OCI-LY7 (cell line): ENCODE measurements at regions not wholly inside any gene's neighbourhood (a gene's known extent, or its start where the extent isn't known, plus 50 kb on each side); places are given as distances from the start of the nearest gene placed in this dataset.

ENCODE experiments used
- BruUV-seq: library from RNA; stranded (reverse); fragments of 400-500 nt; replicated peaks from 2 replicates; lab custom pipeline; 2021; lab: Mats Ljungman, UMichigan
- CTCF ChIA-PET: fragments of 300-600 bp; sonication (Branson Sonifier 250); formaldehyde crosslinking; loops from one replicate; lab custom pipeline; 2022; ENCODE audit warnings: antibody characterized with exemption; ENCODE audit not compliant: unreplicated experiment; lab: Charles Lee
- POLR2A ChIA-PET: fragments of 300-600 bp; sonication (Branson Sonifier 250); formaldehyde crosslinking; loops from one replicate; lab custom pipeline; 2022; ENCODE audit warnings: antibody characterized with exemption; lab: Charles Lee
- DNase-seq: peaks from one replicate; pipeline ENCODE4 v3.0.0-alpha.2; 2015; ENCODE audit warnings: low spot score
- H2AFZ ChIP-seq: fragments of 200-600 bp; sonication (generic), shearing (Covaris generic); 2 replicates; pipeline ENCODE4 v1.6.1; 2014; ENCODE audit warnings: mild to moderate bottlenecking, antibody characterized with exemption, low read length, moderate library complexity
- H3K27ac ChIP-seq: fragments of 200-600 bp; sonication (generic); 2 replicates; pipeline ENCODE4 v1.5.1; 2014; ENCODE audit warnings: mixed run types, low read depth, mild to moderate bottlenecking, moderate library complexity, low read length, inconsistent platforms; ENCODE audit not compliant: poor library complexity, severe bottlenecking
- H3K36me3 ChIP-seq: fragments of 200-600 bp; sonication (generic); 2 replicates; pipeline ENCODE4 v1.6.1; 2014; ENCODE audit warnings: mild to moderate bottlenecking, antibody characterized with exemption, low read length, moderate library complexity, mixed read lengths; ENCODE audit not compliant: insufficient read depth
- H3K4me1 ChIP-seq: fragments of 200-600 bp; sonication (generic); 2 replicates; pipeline ENCODE4 v1.5.1; 2014; ENCODE audit warnings: mild to moderate bottlenecking, low read length; ENCODE audit not compliant: insufficient read depth, poor library complexity, severe bottlenecking
- H3K4me2 ChIP-seq: fragments of 200-600 bp; sonication (generic); 2 replicates; pipeline ENCODE4 v1.6.1; 2014; ENCODE audit warnings: mild to moderate bottlenecking, low read length
- H3K4me3 ChIP-seq: fragments of 200-600 bp; sonication (generic); 2 replicates; pipeline ENCODE4 v1.5.1; 2014; ENCODE audit warnings: mild to moderate bottlenecking, low read depth, low read length; ENCODE audit not compliant: poor library complexity, severe bottlenecking
- H3K79me2 ChIP-seq: fragments of 200-600 bp; sonication (generic); 2 replicates; pipeline ENCODE4 v1.6.1; 2016; ENCODE audit warnings: low read depth, mild to moderate bottlenecking, low read length, moderate library complexity, mixed read lengths; ENCODE audit not compliant: insufficient read depth
- H3K9me2 ChIP-seq: fragments of 200-600 bp; sonication (generic); 2 replicates; pipeline ENCODE4 v1.6.1; 2016; ENCODE audit warnings: mild to moderate bottlenecking, low read length, mixed read lengths; ENCODE audit not compliant: insufficient read depth
- H3K9me3 ChIP-seq: fragments of 200-600 bp; sonication (generic); 2 replicates; pipeline ENCODE4 v1.6.1; 2014; ENCODE audit warnings: mild to moderate bottlenecking, mixed run types, low read length, mixed read lengths
- H4K20me1 ChIP-seq: fragments of 200-600 bp; sonication (generic); 2 replicates; pipeline ENCODE4 v1.6.1; 2014; ENCODE audit warnings: mild to moderate bottlenecking, antibody characterized with exemption, low read length, moderate library complexity, mixed read lengths; ENCODE audit not compliant: insufficient read depth
- EZH2phosphoT487 ChIP-seq: fragments of 200-600 bp; sonication (generic); IDR thresholded peaks from 2 replicates; pipeline ENCODE4 v1.6.1; 2018; ENCODE audit warnings: low read depth, borderline replicate concordance, mild to moderate bottlenecking, mixed run types, antibody characterized with exemption, low read length, moderate library complexity, mixed read lengths
- intact Hi-C: fragments of 100-400 bp; cut with micrococcal nuclease; formaldehyde crosslinking; loops from one replicate; pipeline ENCODE4 v1.10.0; 2022; ENCODE audit not compliant: unreplicated experiment
- TF ChIP-seq, protein P1 (sequence below): fragments of 200-600 bp; sonication (generic); conservative IDR thresholded peaks from 2 replicates; pipeline ENCODE4 v1.5.1; 2014; ENCODE audit warnings: mild to moderate bottlenecking, antibody characterized with exemption, low read length, moderate library complexity, mixed read lengths

DNA sequence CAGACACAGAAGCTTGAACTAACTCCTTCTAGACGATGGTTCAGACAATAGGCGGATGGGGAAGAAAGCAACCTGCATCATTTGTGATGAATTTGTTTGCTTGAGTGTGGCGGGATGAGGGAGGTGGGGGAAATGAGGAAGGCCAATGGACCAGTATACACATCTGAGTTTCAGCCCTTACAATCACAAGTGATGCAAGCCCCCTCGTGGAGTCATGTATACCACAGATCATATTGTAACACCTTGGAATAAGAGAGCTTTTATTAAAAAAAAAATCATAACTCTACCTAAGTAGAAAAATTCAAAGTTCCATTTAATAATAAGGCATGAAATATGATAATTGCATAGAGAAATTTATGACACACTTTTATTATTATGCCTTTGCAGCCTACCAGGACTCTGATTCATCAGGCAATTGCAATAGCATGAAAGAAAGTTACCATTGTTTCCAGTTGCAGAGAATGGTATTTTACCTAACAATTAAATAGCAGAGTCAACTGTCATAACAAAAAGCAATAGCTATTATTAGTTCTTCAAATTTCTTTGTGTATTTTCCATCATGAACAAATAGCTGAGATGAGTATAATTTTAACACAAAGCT is 230.2 kb upstream of the AKR1E2 start:
- ChIA-PET POLR2A (interaction anchor here (0.5 kb wide), 1 partner anchor 87 kb away, joined by 3 read pairs; no protein-coding TSS in a partner anchor), CTCF (no interaction called here)
- Histone ChIP-seq H3K36me3 (no peaks in the 10 kb centered on the region), H3K4me2 (no peak overlapping the region), H3K4me3 (no peak overlapping the region), H3K4me1 (no peaks in the 10 kb centered on the region), H3K9me2 (no peaks in the 10 kb centered on the region), H3K27ac (no peak overlapping the region), H3K79me2 (no peaks in the 10 kb centered on the region), H4K20me1 (no peaks in the 10 kb centered on the region), H3K9me3 (no peaks in the 10 kb centered on the region), H2AFZ (no peak overlapping the region)
- no peak for DNase-seq
- no peak for TF ChIP-seq EZH2phosphoT487
- TF ChIP-seq, protein P1, sequence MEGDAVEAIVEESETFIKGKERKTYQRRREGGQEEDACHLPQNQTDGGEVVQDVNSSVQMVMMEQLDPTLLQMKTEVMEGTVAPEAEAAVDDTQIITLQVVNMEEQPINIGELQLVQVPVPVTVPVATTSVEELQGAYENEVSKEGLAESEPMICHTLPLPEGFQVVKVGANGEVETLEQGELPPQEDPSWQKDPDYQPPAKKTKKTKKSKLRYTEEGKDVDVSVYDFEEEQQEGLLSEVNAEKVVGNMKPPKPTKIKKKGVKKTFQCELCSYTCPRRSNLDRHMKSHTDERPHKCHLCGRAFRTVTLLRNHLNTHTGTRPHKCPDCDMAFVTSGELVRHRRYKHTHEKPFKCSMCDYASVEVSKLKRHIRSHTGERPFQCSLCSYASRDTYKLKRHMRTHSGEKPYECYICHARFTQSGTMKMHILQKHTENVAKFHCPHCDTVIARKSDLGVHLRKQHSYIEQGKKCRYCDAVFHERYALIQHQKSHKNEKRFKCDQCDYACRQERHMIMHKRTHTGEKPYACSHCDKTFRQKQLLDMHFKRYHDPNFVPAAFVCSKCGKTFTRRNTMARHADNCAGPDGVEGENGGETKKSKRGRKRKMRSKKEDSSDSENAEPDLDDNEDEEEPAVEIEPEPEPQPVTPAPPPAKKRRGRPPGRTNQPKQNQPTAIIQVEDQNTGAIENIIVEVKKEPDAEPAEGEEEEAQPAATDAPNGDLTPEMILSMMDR, result no peak
- no TSS peak for BruUV-seq
- intact Hi-C loops, result no loop called here

- ChIA-PET CTCF (no interaction called here), POLR2A (no interaction called here)
- no peak overlapping the region for H3K27ac ChIP-seq
Measured at GRCh38 chr10:4590807-4591206, 235.2 kb upstream of the AKR1E2 start.

DNA sequence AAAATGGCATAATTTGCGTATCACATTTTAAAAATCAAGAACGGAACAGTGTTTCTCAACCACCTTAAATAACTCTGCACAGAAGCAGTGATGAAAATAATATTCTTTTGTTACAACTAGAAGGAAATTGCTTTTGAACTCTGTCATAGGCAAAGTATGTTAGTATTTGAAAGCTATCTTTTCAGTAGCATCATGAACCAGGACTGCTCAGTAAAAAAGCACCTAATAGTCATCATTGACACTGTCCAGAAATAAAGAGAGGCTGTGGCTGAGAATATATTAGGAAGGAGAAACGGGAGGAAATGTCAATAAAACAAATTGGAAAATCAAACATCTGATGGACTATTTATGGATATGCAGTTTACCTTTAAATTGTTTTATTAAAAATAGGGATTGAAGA is 237.2 kb upstream of the AKR1E2 start:
- no TSS peak for BruUV-seq
- H3K4me1 ChIP-seq, result no peaks in the 10 kb centered on the region
- H3K27ac ChIP-seq, result no peak overlapping the region
- no peak for DNase-seq
- H2AFZ ChIP-seq, result no peak overlapping the region
- ChIA-PET POLR2A (no interaction called here), CTCF (no interaction called here)
- H3K9me3 ChIP-seq, result no peaks in the 10 kb centered on the region
- H3K4me2 ChIP-seq, result no peak overlapping the region
- no peaks in the 10 kb centered on the region for H3K36me3 ChIP-seq
- no peaks in the 10 kb centered on the region for H4K20me1 ChIP-seq
- H3K4me3 ChIP-seq, result no peak overlapping the region
- TF ChIP-seq, protein P1, result no peak
- no peak for TF ChIP-seq EZH2phosphoT487
- H3K79me2 ChIP-seq, result no peaks in the 10 kb centered on the region
- H3K9me2 ChIP-seq, result no peaks in the 10 kb centered on the region
- intact Hi-C loops, result no loop called here

More at GRCh38 chr10:4590807-4591206, 235.2 kb upstream of the AKR1E2 start:
- no peak for DNase-seq
- TF ChIP-seq, protein P1, result no peak
- no peak for TF ChIP-seq EZH2phosphoT487
- H3K4me3 ChIP-seq, result no peak overlapping the region
- no peak overlapping the region for H3K4me2 ChIP-seq
- BruUV-seq, result no TSS peak
- H3K9me2 ChIP-seq, result no peaks in the 10 kb centered on the region
- no peaks in the 10 kb centered on the region for H3K4me1 ChIP-seq
- no peaks in the 10 kb centered on the region for H3K36me3 ChIP-seq
- H2AFZ ChIP-seq, result no peak overlapping the region
- no peaks in the 10 kb centered on the region for H3K79me2 ChIP-seq
- H3K9me3 ChIP-seq, result no peaks in the 10 kb centered on the region
- H4K20me1 ChIP-seq, result no peaks in the 10 kb centered on the region
- intact Hi-C loops, result no loop called here
